ENCODE measurements at regions not wholly inside any gene's neighbourhood (a gene's known extent, or its start where the extent isn't known, plus 50 kb on each side); places are given as distances from the start of the nearest gene placed in this dataset.
"Not testable (repeated sequence)": the region's sequence is repeated elsewhere in the genome, so short reads cannot be mapped to it uniquely, and the experiment has no call there.

- Histone ChIP-seq H4K20me1 (replicated peaks in 1 of 2; ENCODE audit: control insufficient read depth in 1 of 2, insufficient read depth in 2 of 2, low read length in 2 of 2) (no peaks in the 10 kb centered on the region), H3K36me3 (ENCODE audit: control insufficient read depth in 2 of 4, insufficient read depth in 4 of 4, low read length in 3 of 4) (no peaks in the 10 kb centered on the region), H3K79me2 (ENCODE audit: control insufficient read depth in 1 of 2, insufficient read depth in 2 of 2, low read length in 2 of 2) (no peaks in the 10 kb centered on the region), H3K23me2 (ENCODE audit: low read depth, low read length) (no peaks in the 10 kb centered on the region), H2BK15ac (ENCODE audit: low read length) (no peak overlapping the region), H3K4me1 (replicated peaks in 1 of 4; ENCODE audit: control insufficient read depth in 3 of 4, insufficient read depth in 4 of 4, low read length in 3 of 4) (no peaks in the 10 kb centered on the region), H2AK5ac (ENCODE audit: low read depth, low read length) (no peak overlapping the region), H2BK120ac (replicated peaks; ENCODE audit: low read depth, low read length) (no peak overlapping the region), H3K27me3 (replicated peaks in 1 of 4; ENCODE audit: control insufficient read depth in 3 of 4, extremely low read depth in 1 of 4, insufficient read depth in 3 of 4, low read length in 3 of 4) (no peaks in the 10 kb centered on the region), H3K4me3 (ENCODE audit: extremely low read depth in 1 of 4, insufficient read depth in 2 of 4, low read depth in 3 of 4, low read length in 4 of 4) (no peak overlapping the region), H3K23ac (ENCODE audit: insufficient read length) (no peak overlapping the region), H3K4ac (replicated peaks; ENCODE audit: insufficient read length, low read depth, low read length) (no peak overlapping the region), H3K14ac (ENCODE audit: insufficient read length) (no peak overlapping the region), H3K56ac (replicated peaks; ENCODE audit: insufficient read length, low read depth, low read length) (no peak overlapping the region), H3K18ac (ENCODE audit: extremely low read depth, low read length) (no peak overlapping the region), H4K8ac (ENCODE audit: extremely low read depth, insufficient read depth, low read length) (no peak overlapping the region), H2AFZ (ENCODE audit: low read length) (no peak overlapping the region), H2BK5ac (ENCODE audit: low read depth, low read length) (no peak overlapping the region), H2BK20ac (ENCODE audit: low read length) (no peak overlapping the region), H3K9ac (replicated peaks in 1 of 4; ENCODE audit: extremely low read depth in 1 of 4, low read depth in 3 of 4, low read length in 3 of 4) (no peak overlapping the region), H2BK12ac (ENCODE audit: low read depth, low read length) (no peak overlapping the region), H3K9me3 (ENCODE audit: insufficient read depth in 2 of 2, low read depth in 1 of 2, low read length in 1 of 2) (no peaks in the 10 kb centered on the region; a peak in 2 of 4 replicates), H3K27ac (ENCODE audit: low read depth, low read length) (no peak overlapping the region), H4K5ac (ENCODE audit: insufficient read length, low read depth, low read length) (no peak overlapping the region), H4K91ac (replicated peaks; ENCODE audit: insufficient read length, low read length) (no peak overlapping the region), H3K79me1 (ENCODE audit: low read depth, low read length) (no peaks in the 10 kb centered on the region), H3K4me2 (ENCODE audit: insufficient read depth in 1 of 2, low read depth in 2 of 2, low read length in 2 of 2) (no peak overlapping the region)
- ChIA-PET CTCF (ENCODE audit: partially characterized antibody) (interaction anchor here (0.7 kb wide), 1 partner anchor 44 kb away, joined by 3 read pairs; no protein-coding TSS in a partner anchor), POLR2A (ENCODE audit: partially characterized antibody) (no interaction called here)
- WGBS, 2 experiments (ENCODE audit: extremely low coverage in 1 of 2, insufficient coverage in 1 of 2, insufficient read length in 1 of 2, insufficient replicate concordance in 2 of 2, low coverage in 1 of 2, low lambda C conversion rate in 2 of 2, missing lambda C conversion rate in 1 of 2), result 79% methylated on average over 3 of the region's 3 CpGs; no CpG with 5 or more reads in 1 of the 2 experiments
- no peak for TF ChIP-seq RNF2 (IDR thresholded peaks at IDR 0.05; ENCODE audit: borderline replicate concordance, low read depth, low read length, missing control alignments, poor library complexity, severe bottlenecking)
- FAIRE-seq, result no peak
- no peak for DNase-seq (ENCODE audit: low read depth in 1 of 2, low spot score in 2 of 2)
Observed at GRCh38 chr6:63049216-63049615, 162.1 kb upstream of the FKBP1C start.

- not testable (repeated sequence) for H3K14ac ChIP-seq (ENCODE audit: insufficient read length); H3K4me2 ChIP-seq (ENCODE audit: insufficient read depth in 1 of 2, low read depth in 2 of 2, low read length in 2 of 2); H4K8ac ChIP-seq (ENCODE audit: extremely low read depth, insufficient read depth, low read length); H2BK12ac ChIP-seq (ENCODE audit: low read depth, low read length); H4K20me1 ChIP-seq (replicated peaks in 1 of 2; ENCODE audit: control insufficient read depth in 1 of 2, insufficient read depth in 2 of 2, low read length in 2 of 2); H3K27me3 ChIP-seq (replicated peaks in 1 of 4; ENCODE audit: control insufficient read depth in 3 of 4, extremely low read depth in 1 of 4, insufficient read depth in 3 of 4, low read length in 3 of 4); H3K4ac ChIP-seq (replicated peaks; ENCODE audit: insufficient read length, low read depth, low read length); H2AFZ ChIP-seq (ENCODE audit: low read length); H3K9ac ChIP-seq (replicated peaks in 1 of 4; ENCODE audit: extremely low read depth in 1 of 4, low read depth in 3 of 4, low read length in 3 of 4); H3K79me2 ChIP-seq (ENCODE audit: control insufficient read depth in 1 of 2, insufficient read depth in 2 of 2, low read length in 2 of 2); H2BK120ac ChIP-seq (replicated peaks; ENCODE audit: low read depth, low read length); H3K18ac ChIP-seq (ENCODE audit: extremely low read depth, low read length); H2BK20ac ChIP-seq (ENCODE audit: low read length); H3K9me3 ChIP-seq (ENCODE audit: insufficient read depth in 2 of 2, low read depth in 1 of 2, low read length in 1 of 2); H3K23me2 ChIP-seq (ENCODE audit: low read depth, low read length); H4K5ac ChIP-seq (ENCODE audit: insufficient read length, low read depth, low read length); H3K79me1 ChIP-seq (ENCODE audit: low read depth, low read length); H4K91ac ChIP-seq (replicated peaks; ENCODE audit: insufficient read length, low read length); H2AK5ac ChIP-seq (ENCODE audit: low read depth, low read length); H2BK5ac ChIP-seq (ENCODE audit: low read depth, low read length); FAIRE-seq; H3K4me1 ChIP-seq (replicated peaks in 1 of 4; ENCODE audit: control insufficient read depth in 3 of 4, insufficient read depth in 4 of 4, low read length in 3 of 4); H3K56ac ChIP-seq (replicated peaks; ENCODE audit: insufficient read length, low read depth, low read length); H2BK15ac ChIP-seq (ENCODE audit: low read length); H3K36me3 ChIP-seq (ENCODE audit: control insufficient read depth in 2 of 4, insufficient read depth in 4 of 4, low read length in 3 of 4); H3K23ac ChIP-seq (ENCODE audit: insufficient read length); DNase-seq (ENCODE audit: low read depth in 1 of 2, low spot score in 2 of 2); H3K27ac ChIP-seq (ENCODE audit: low read depth, low read length); H3K4me3 ChIP-seq (ENCODE audit: extremely low read depth in 1 of 4, insufficient read depth in 2 of 4, low read depth in 3 of 4, low read length in 4 of 4)
- CTCF ChIA-PET (ENCODE audit: partially characterized antibody), result interaction anchor here (0.6 kb wide), 1 partner anchor 1776 kb away, joined by 3 read pairs; no protein-coding TSS in a partner anchor
- POLR2A ChIA-PET (ENCODE audit: partially characterized antibody), result interaction anchor here (0.6 kb wide), 1 partner anchor 271 kb away, joined by 4 read pairs; no protein-coding TSS in a partner anchor
- WGBS, 2 experiments (ENCODE audit: extremely low coverage in 1 of 2, insufficient coverage in 1 of 2, insufficient read length in 1 of 2, insufficient replicate concordance in 2 of 2, low coverage in 1 of 2, low lambda C conversion rate in 2 of 2, missing lambda C conversion rate in 1 of 2), result 77% methylated on average over 9 of the region's 9 CpGs; no CpG with 5 or more reads in 1 of the 2 experiments
Observed at GRCh38 chr6:63053206-63053605, 158.1 kb upstream of the FKBP1C start.
